K562 (cell line): ENCODE measurements at regions not wholly inside any gene's neighbourhood (a gene's known extent, or its start where the extent isn't known, plus 50 kb on each side); places are given as distances from the start of the nearest gene placed in this dataset.
A peak's percentile ranks its signal among the peaks of the same experiment; 100 is the strongest.

Source experiments
- ATF1 ChIP-seq, 2 experiments: fragments of 450-650 bp in 1 of 2; IDR thresholded peaks; 2 replicates each; pipeline ENCODE4 v1.6.1; 2016; ENCODE audit warnings: missing compliant biosample characterization in 1 of 2, missing genetic modification characterization in 1 of 2
- BHLHE40 ChIP-seq: IDR thresholded peaks from 2 replicates; pipeline ENCODE4 v1.6.1; 2011; ENCODE audit warnings: low read length, improper control_type of control experiment
- CBX3 ChIP-seq, 2 experiments: IDR thresholded peaks; 1 replicate in 1 of 2; 2 replicates in 1 of 2; pipeline ENCODE4 v1.6.1; 2012; ENCODE audit warnings: inconsistent platforms in 2 of 2, low read length in 2 of 2, borderline replicate concordance in 1 of 2, control low read depth in 1 of 2
- CREM ChIP-seq: IDR thresholded peaks from 2 replicates; pipeline ENCODE4 v1.6.1; 2014; ENCODE audit warnings: antibody characterized with exemption, low read depth
- EGR1 ChIP-seq: fragments of 450-650 bp; conservative IDR thresholded peaks from 2 replicates; pipeline ENCODE4 v1.6.1; 2017; ENCODE audit warnings: mild to moderate bottlenecking
- ELF2 ChIP-seq: fragments of 250-450 bp; sonication (Bioruptor Pico); IDR thresholded peaks from 2 replicates; pipeline ENCODE4 v1.5.0; 2021; ENCODE audit warnings: mild to moderate bottlenecking
- EP300 ChIP-seq: IDR thresholded peaks from 2 replicates; pipeline ENCODE4 v1.6.1; 2012; ENCODE audit warnings: low read length, improper control_type of control experiment
- GTF2A2 ChIP-seq: IDR thresholded peaks from 2 replicates; pipeline ENCODE4 v1.6.1; 2016; ENCODE audit warnings: mild to moderate bottlenecking, missing genetic modification characterization, missing compliant biosample characterization
- HDGF ChIP-seq: fragments of 450-650 bp; IDR thresholded peaks from 2 replicates; pipeline ENCODE4 v1.6.1; 2016
- MCM7 ChIP-seq, 2 experiments: fragments of 450-650 bp; IDR thresholded peaks; 2 replicates each; pipeline ENCODE4 v1.6.1; 2016 to 2018
- NCOA6 ChIP-seq: fragments of 450-650 bp; IDR thresholded peaks from 2 replicates; pipeline ENCODE4 v1.6.1; 2017; ENCODE audit warnings: mild to moderate bottlenecking
- NRF1 ChIP-seq, 2 experiments: fragments of 450-650 bp; IDR thresholded peaks in 1 of 2; conservative IDR thresholded peaks in 1 of 2; 2 replicates each; pipeline ENCODE4 v1.6.1; 2014; ENCODE audit warnings: mild to moderate bottlenecking in 2 of 2
- PML ChIP-seq: IDR thresholded peaks from 2 replicates; pipeline ENCODE4 v1.6.1; 2012; ENCODE audit warnings: low read length, inconsistent platforms
- POLR2A ChIP-seq: fragments of 450-650 bp; conservative IDR thresholded peaks from 2 replicates; pipeline ENCODE4 v1.6.1; 2016
- POU5F1 ChIP-seq: fragments of 150-350 bp; IDR thresholded peaks from 2 replicates; pipeline ENCODE4 v1.6.1; 2014; ENCODE audit warnings: borderline replicate concordance, low read length, low read depth, mild to moderate bottlenecking; ENCODE audit not compliant: partially characterized antibody
- RBBP5 ChIP-seq: fragments of 200-600 bp; sonication (generic); IDR thresholded peaks from 2 replicates; pipeline ENCODE4 v1.6.1; 2012; ENCODE audit warnings: borderline replicate concordance, mild to moderate bottlenecking, low read length, control low read depth, inconsistent platforms; ENCODE audit not compliant: insufficient read depth, poor library complexity, severe bottlenecking
- RFX1 ChIP-seq: fragments of 450-650 bp; IDR thresholded peaks from 2 replicates; pipeline ENCODE4 v1.6.1; 2016; ENCODE audit warnings: mild to moderate bottlenecking, moderate library complexity
- SAP30 ChIP-seq: fragments of 200-600 bp; sonication (generic); IDR thresholded peaks from 2 replicates; pipeline ENCODE4 v1.6.1; 2012; ENCODE audit warnings: borderline replicate concordance, low read depth, mild to moderate bottlenecking, moderate library complexity, low read length, control low read depth, inconsistent platforms; ENCODE audit not compliant: insufficient read depth, poor library complexity, severe bottlenecking
- SIX5 ChIP-seq, 2 experiments: IDR thresholded peaks; 2 replicates each; pipeline ENCODE4 v1.6.1; 2011; ENCODE audit warnings: low read length in 2 of 2, borderline replicate concordance in 1 of 2, low read depth in 1 of 2, mild to moderate bottlenecking in 1 of 2, moderate library complexity in 1 of 2; ENCODE audit not compliant: insufficient read depth in 1 of 2
- SP1 ChIP-seq: sonication (generic); formaldehyde crosslinking; IDR thresholded peaks from 2 replicates; pipeline ENCODE4 v1.8.1; 2022; ENCODE audit warnings: mild to moderate bottlenecking, missing genetic modification reagents
- TCF3 ChIP-seq: sonication (generic); formaldehyde crosslinking; IDR thresholded peaks from 2 replicates; pipeline ENCODE4 v1.4.0; 2020; ENCODE audit warnings: mild to moderate bottlenecking, missing genetic modification reagents
- ZKSCAN3 ChIP-seq: fragments of 250-450 bp; sonication (Bioruptor Pico); IDR thresholded peaks from 2 replicates; pipeline ENCODE4 v1.4.0; 2020
- ZNF175 ChIP-seq: fragments of 200-800 bp; sonication (Bioruptor generic); IDR thresholded peaks from 2 replicates; pipeline ENCODE4 v1.6.1; 2016; ENCODE audit warnings: low read depth, mild to moderate bottlenecking, missing genetic modification characterization, missing compliant biosample characterization
- ZNF274 ChIP-seq: IDR thresholded peaks from 2 replicates; pipeline ENCODE4 v1.6.1; 2011; ENCODE audit warnings: low read depth, mild to moderate bottlenecking, low read length, moderate library complexity, borderline replicate concordance
- ZNF589 ChIP-seq: fragments of 200-800 bp; sonication (Bioruptor generic); IDR thresholded peaks from 2 replicates; pipeline ENCODE4 v1.6.1; 2016; ENCODE audit warnings: low read depth, missing genetic modification characterization, missing compliant biosample characterization
- ZNF780A ChIP-seq: fragments of 250-450 bp; sonication (Bioruptor Pico); IDR thresholded peaks from 2 replicates; pipeline ENCODE4 v1.5.0; 2021; ENCODE audit warnings: mild to moderate bottlenecking
- TF ChIP-seq, protein P1 (sequence below): sonication (generic); IDR thresholded peaks from 2 replicates; pipeline ENCODE4 v1.6.1; 2016
- TF ChIP-seq, protein P2 (sequence below): fragments of 450-650 bp; IDR thresholded peaks from 2 replicates; pipeline ENCODE4 v1.6.1; 2016; ENCODE audit warnings: antibody characterized with exemption
- TF ChIP-seq, protein P3 (sequence below): fragments of 450-650 bp; formaldehyde crosslinking; IDR thresholded peaks from 2 replicates; pipeline ENCODE4 v1.4.0; 2020; ENCODE audit warnings: mild to moderate bottlenecking, moderate library complexity

DNA sequence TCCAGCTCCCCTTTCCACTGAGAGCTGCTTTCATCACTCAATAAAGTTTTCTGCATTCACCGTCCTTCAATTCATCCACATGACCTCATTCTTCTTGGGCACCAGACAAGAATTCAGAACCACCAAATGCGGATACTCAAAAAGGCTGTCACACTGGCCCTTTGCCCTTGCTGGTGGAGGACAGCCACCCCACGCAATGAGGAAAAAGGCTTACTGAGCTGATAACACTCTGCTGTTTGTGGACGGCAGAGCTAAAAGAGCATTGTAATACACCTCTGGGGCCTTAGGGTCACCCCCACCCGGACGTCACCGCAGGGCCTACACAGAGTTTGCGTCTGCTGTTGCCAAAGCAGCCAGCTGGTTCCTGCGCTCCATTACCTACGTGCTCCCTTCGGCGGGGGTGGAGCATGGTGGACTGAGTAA lies 51.2 kb upstream of the ZNF608 start (continued):
- peak; percentile 21 to 41; a peak in 3 of 4 replicates for TF ChIP-seq NRF1 (conservative IDR thresholded peaks at IDR 0.05 in 1 of 2, IDR thresholded peaks at IDR 0.05 in 1 of 2)
- TF ChIP-seq, protein P1, sequence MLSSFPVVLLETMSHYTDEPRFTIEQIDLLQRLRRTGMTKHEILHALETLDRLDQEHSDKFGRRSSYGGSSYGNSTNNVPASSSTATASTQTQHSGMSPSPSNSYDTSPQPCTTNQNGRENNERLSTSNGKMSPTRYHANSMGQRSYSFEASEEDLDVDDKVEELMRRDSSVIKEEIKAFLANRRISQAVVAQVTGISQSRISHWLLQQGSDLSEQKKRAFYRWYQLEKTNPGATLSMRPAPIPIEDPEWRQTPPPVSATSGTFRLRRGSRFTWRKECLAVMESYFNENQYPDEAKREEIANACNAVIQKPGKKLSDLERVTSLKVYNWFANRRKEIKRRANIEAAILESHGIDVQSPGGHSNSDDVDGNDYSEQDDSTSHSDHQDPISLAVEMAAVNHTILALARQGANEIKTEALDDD, result no peak
- TF ChIP-seq TCF3, result peak; percentile 20; the same call in 1 of the 2 replicates
- TF ChIP-seq NCOA6, result no peak
- TF ChIP-seq CBX3 (IDR thresholded peaks at IDR 0.05; ENCODE audit: borderline replicate concordance in 1 of 2, low read length in 2 of 2), result no peak
- TF ChIP-seq PML, result no peak
- no peak for TF ChIP-seq HDGF
- TF ChIP-seq POLR2A, result no peak
- no peak for TF ChIP-seq ZNF780A
- TF ChIP-seq SIX5 (IDR thresholded peaks at IDR 0.05; ENCODE audit: borderline replicate concordance in 1 of 2, insufficient read depth in 1 of 2, low read depth in 1 of 2, low read length in 2 of 2), result no peak
- TF ChIP-seq CREM, result 0 out of 2 replicates have a peak, but pooled peaks have one; percentile 20
- TF ChIP-seq EP300, result no peak
- TF ChIP-seq SP1 (CRISPR knock-in tag), result no peak
- TF ChIP-seq GTF2A2, result no peak
- no peak for TF ChIP-seq ZNF589 (CRISPR knock-in tag)
- TF ChIP-seq RBBP5, result no peak
- TF ChIP-seq ZNF175 (CRISPR knock-in tag), result no peak
- TF ChIP-seq EGR1, result peak; percentile 60
- no peak for TF ChIP-seq ATF1 (CRISPR knock-in tag; IDR thresholded peaks at IDR 0.05)
- peak; percentile 65 for TF ChIP-seq ATF1 (tag; IDR thresholded peaks at IDR 0.05)
- TF ChIP-seq ZKSCAN3, result no peak
- TF ChIP-seq, protein P2, sequence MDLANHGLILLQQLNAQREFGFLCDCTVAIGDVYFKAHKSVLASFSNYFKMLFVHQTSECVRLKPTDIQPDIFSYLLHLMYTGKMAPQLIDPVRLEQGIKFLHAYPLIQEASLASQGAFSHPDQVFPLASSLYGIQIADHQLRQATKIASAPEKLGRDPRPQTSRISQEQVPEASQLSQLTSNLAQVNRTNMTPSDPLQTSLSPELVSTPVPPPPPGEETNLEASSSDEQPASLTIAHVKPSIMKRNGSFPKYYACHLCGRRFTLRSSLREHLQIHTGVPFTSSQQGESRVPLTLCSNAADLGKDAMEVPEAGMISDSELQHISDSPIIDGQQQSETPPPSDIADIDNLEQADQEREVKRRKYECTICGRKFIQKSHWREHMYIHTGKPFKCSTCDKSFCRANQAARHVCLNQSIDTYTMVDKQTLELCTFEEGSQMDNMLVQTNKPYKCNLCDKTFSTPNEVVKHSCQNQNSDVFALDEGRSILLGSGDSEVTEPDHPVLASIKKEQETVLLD, result no peak
- TF ChIP-seq RFX1, result peak; percentile 39; the same call in 1 of the 2 replicates
- TF ChIP-seq MCM7 (IDR thresholded peaks at IDR 0.05), result no peak
- TF ChIP-seq ZNF274, result no peak
- TF ChIP-seq SAP30, result no peak
- TF ChIP-seq BHLHE40, result no peak
- TF ChIP-seq ELF2 (CRISPR knock-in tag), result no peak
- TF ChIP-seq POU5F1, result no peak
- TF ChIP-seq, protein P3, sequence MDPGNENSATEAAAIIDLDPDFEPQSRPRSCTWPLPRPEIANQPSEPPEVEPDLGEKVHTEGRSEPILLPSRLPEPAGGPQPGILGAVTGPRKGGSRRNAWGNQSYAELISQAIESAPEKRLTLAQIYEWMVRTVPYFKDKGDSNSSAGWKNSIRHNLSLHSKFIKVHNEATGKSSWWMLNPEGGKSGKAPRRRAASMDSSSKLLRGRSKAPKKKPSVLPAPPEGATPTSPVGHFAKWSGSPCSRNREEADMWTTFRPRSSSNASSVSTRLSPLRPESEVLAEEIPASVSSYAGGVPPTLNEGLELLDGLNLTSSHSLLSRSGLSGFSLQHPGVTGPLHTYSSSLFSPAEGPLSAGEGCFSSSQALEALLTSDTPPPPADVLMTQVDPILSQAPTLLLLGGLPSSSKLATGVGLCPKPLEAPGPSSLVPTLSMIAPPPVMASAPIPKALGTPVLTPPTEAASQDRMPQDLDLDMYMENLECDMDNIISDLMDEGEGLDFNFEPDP (CRISPR knock-in tag), result no peak
